ENCODE measurements at regions not wholly inside any gene's neighbourhood (a gene's known extent, or its start where the extent isn't known, plus 50 kb on each side); places are given as distances from the start of the nearest gene placed in this dataset.

GRCh38 chr12:94909663-94910062 is 93.8 kb downstream of the NDUFA12 start (continued):
- TF ChIP-seq PAF1 (CRISPR knock-in tag; IDR thresholded peaks at IDR 0.05) (no peak), ZNF629 (CRISPR knock-in tag; conservative IDR thresholded peaks at IDR 0.05) (no peak), PATZ1 (CRISPR knock-in tag; IDR thresholded peaks at IDR 0.05) (no peak), ZBTB2 (CRISPR knock-in tag; IDR thresholded peaks at IDR 0.05; ENCODE audit: low read depth) (no peak), SNAPC4 (CRISPR knock-in tag; IDR thresholded peaks at IDR 0.05) (no peak)
